ENCODE measurements at regions not wholly inside any gene's neighbourhood (a gene's known extent, or its start where the extent isn't known, plus 50 kb on each side); places are given as distances from the start of the nearest gene placed in this dataset.

DNA sequence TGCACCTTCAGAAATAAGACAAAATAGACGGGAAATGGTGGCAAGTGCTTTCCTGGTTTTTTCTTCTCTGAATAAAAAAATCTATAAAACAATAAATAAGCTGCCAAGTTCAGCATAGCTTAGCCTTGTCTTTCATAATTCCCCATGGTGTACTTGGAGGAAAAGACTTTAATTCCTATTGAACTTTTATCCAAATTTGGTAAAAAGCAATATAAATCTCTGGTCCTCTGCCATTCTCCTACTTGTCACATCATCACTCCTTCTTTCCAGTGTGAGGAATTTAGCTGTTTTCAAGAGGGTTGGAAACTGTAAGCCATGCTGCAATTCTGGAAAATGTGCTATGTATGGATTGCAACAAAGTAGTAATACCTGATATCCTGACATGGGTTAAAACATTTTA is 551.8 kb upstream of the KIF2B start:
- Histone ChIP-seq H3K9me3 (no peaks in the 10 kb centered on the region), H3K4me1 (no peaks in the 10 kb centered on the region), H3K4me3 (no peak overlapping the region), H3K27ac (no peak overlapping the region), H3K36me3 (no peaks in the 10 kb centered on the region), H3K27me3 (no peaks in the 10 kb centered on the region)
- no peak for TF ChIP-seq POLR2A (IDR thresholded peaks at IDR 0.05)
- TF ChIP-seq, protein P1, sequence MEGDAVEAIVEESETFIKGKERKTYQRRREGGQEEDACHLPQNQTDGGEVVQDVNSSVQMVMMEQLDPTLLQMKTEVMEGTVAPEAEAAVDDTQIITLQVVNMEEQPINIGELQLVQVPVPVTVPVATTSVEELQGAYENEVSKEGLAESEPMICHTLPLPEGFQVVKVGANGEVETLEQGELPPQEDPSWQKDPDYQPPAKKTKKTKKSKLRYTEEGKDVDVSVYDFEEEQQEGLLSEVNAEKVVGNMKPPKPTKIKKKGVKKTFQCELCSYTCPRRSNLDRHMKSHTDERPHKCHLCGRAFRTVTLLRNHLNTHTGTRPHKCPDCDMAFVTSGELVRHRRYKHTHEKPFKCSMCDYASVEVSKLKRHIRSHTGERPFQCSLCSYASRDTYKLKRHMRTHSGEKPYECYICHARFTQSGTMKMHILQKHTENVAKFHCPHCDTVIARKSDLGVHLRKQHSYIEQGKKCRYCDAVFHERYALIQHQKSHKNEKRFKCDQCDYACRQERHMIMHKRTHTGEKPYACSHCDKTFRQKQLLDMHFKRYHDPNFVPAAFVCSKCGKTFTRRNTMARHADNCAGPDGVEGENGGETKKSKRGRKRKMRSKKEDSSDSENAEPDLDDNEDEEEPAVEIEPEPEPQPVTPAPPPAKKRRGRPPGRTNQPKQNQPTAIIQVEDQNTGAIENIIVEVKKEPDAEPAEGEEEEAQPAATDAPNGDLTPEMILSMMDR (IDR thresholded peaks at IDR 0.05) = no peak
- no peak for TF ChIP-seq EP300 (IDR thresholded peaks at IDR 0.05)
- TF ChIP-seq POLR2AphosphoS5 (IDR thresholded peaks at IDR 0.05) = no peak
- intact Hi-C loops (cut with DNase I; ENCODE audit: low total_unique reads) = no loop called here
- WGBS, 5 donors = 59 to 80% (median 76%) methylated on average over 1 of the region's 1 CpG
- DNase-seq = no peak

DNA sequence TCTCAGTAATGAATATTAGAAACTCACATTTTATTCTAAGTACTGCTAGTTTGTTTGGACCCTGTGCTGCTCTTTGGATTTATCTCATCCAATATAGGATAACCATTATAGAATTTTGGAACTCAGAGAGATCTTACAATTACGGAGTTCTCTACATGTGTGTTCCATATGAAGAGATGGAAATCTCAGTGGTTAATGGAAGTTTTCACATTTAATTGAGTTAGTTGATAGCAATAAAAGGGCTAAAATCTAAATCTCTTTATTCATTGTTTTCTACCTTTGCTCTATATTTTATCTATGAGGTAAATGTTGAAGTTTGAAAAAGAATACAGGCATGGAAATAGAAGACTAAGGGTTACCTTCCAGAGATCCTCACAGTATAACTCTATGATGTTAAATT is 558.0 kb upstream of the KIF2B start:
- 89 to 97% (median 92%) methylated on average over 1 of the region's 1 CpG for WGBS, 5 donors
- intact Hi-C loops (cut with DNase I; ENCODE audit: low total_unique reads) = no loop called here
- Histone ChIP-seq H3K36me3 (no peaks in the 10 kb centered on the region), H3K4me1 (no peaks in the 10 kb centered on the region), H3K27me3 (no peaks in the 10 kb centered on the region), H3K27ac (no peak overlapping the region), H3K9me3 (no peaks in the 10 kb centered on the region), H3K4me3 (no peak overlapping the region)
- DNase-seq = no peak
- TF ChIP-seq POLR2AphosphoS5 (IDR thresholded peaks at IDR 0.05) (no peak), POLR2A (IDR thresholded peaks at IDR 0.05) (no peak), EP300 (IDR thresholded peaks at IDR 0.05) (no peak)
- TF ChIP-seq, protein P1 (IDR thresholded peaks at IDR 0.05) = no peak

DNA sequence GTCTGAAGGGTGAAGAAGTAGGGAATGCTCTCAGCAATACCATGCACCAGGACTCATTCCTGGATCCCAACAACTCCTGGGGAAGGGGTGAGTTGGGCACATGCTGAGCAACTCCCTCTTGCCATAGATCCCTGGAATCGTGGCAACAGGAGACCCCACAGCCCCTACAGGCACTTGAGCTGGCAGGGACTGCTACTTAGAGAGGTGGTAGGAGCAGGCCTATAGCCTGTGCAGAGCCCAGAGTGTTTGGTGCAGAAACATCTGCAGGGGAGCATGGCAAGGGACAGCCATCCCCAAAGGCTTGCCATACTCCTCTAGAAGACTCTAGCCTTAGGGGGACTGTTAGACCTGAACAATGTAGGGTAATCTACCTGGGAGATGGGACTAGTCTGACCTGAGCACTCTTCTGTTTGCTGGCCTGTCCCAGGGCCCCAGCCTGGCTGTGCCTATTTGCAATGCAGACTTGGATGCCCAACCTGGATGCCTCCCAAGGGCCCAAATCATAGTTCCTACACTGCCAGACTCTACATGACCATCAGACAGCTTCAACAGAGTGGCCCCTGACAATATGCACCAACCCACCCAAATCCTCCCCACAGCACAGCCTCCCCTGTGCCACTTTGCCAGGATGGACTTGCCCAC is 568.6 kb upstream of the KIF2B start:
- intact Hi-C loops (cut with DNase I; ENCODE audit: low total_unique reads) = no loop called here
- Histone ChIP-seq H3K27me3 (no peaks in the 10 kb centered on the region), H3K4me1 (no peaks in the 10 kb centered on the region), H3K9me3 (peaks cover 0 to 12% (median 0%) of the 10 kb centered on the region in 4 donors), H3K4me3 (no peak overlapping the region), H3K36me3 (no peaks in the 10 kb centered on the region), H3K27ac (no peak overlapping the region)
- DNase-seq = no peak
- TF ChIP-seq, protein P1 (IDR thresholded peaks at IDR 0.05) = no peak
- TF ChIP-seq POLR2A (IDR thresholded peaks at IDR 0.05) (no peak), POLR2AphosphoS5 (IDR thresholded peaks at IDR 0.05) (no peak), EP300 (IDR thresholded peaks at IDR 0.05) (no peak)
- 14 to 44% (median 38%) methylated on average over 1 of the region's 1 CpG for WGBS, 5 donors

DNA sequence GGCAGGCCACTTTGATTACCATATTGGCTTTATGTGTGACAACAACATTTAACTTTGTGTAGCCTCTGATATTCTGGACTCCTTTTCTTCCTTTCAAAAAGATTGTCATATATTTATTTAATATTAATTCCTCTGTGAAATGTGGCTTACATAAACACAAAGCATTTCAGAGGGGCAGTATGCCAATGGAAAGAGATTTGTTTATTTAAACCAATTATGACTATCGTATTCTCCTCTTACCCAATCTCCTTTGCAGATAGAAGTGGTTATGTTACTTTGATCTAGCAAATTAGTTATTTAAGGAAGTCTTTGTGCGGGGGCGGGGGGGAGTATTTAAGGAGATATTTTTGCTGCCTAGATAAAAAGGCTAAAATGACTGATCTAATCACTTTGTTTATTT is 573.7 kb upstream of the KIF2B start:
- Histone ChIP-seq H3K4me1 (no peaks in the 10 kb centered on the region), H3K27ac (no peak overlapping the region), H3K27me3 (no peaks in the 10 kb centered on the region), H3K9me3 (peaks cover 0 to 2% (median 0%) of the 10 kb centered on the region in 4 donors), H3K36me3 (no peaks in the 10 kb centered on the region), H3K4me3 (no peak overlapping the region)
- DNase-seq = no peak
- intact Hi-C loops (cut with DNase I; ENCODE audit: low total_unique reads) = no loop called here
- TF ChIP-seq EP300 (IDR thresholded peaks at IDR 0.05) = no peak
- WGBS, 5 donors = 7 to 19% (median 8%) methylated on average over 3 of the region's 3 CpGs

DNA sequence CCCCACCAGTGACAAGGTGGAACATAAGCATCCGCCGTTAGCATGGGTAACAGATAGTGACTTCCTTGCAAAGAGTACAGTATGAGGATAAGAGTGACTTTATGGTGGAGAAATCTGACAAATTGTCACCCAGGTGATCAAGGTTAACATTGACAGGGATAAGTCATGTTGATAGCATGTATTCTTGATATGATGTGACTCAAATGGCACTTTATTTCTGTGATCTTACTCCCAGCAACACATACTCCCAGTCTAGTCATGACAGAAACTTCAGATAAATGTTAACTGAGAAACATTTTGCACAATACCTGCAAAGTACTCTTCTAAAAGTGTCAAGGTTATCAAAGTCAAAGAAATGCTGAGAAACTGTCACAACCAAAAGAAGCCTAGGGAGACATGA is 588.6 kb upstream of the KIF2B start:
- DNase-seq = no peak
- Histone ChIP-seq H3K36me3 (no peaks in the 10 kb centered on the region), H3K9me3 (peaks cover 0 to 7% (median 3%) of the 10 kb centered on the region in 4 donors), H3K4me3 (no peak overlapping the region), H3K27ac (no peak overlapping the region), H3K4me1 (no peaks in the 10 kb centered on the region), H3K27me3 (no peaks in the 10 kb centered on the region)
- 91 to 100% (median 94%) methylated on average over 2 of the region's 2 CpGs for WGBS, 5 donors
- TF ChIP-seq POLR2A (IDR thresholded peaks at IDR 0.05) = no peak
- no peak for TF ChIP-seq EP300 (IDR thresholded peaks at IDR 0.05)
- TF ChIP-seq, protein P1 (IDR thresholded peaks at IDR 0.05) = no peak
- TF ChIP-seq POLR2AphosphoS5 (IDR thresholded peaks at IDR 0.05) = no peak
- intact Hi-C loops (cut with DNase I; ENCODE audit: low total_unique reads) = no loop called here

All from stomach (tissue), 8 donors.